Erythroblast (primary cell): ENCODE measurements at regions not wholly inside any gene's neighbourhood (a gene's known extent, or its start where the extent isn't known, plus 50 kb on each side); places are given as distances from the start of the nearest gene placed in this dataset.

ENCODE experiments used
- GATA1 ChIP-seq: IDR thresholded peaks from 2 replicates; pipeline ENCODE4 v1.6.1; 2011; ENCODE audit warnings: low read depth, mild to moderate bottlenecking, control low read depth, low read length, moderate library complexity
- POLR2A ChIP-seq: IDR thresholded peaks from 2 replicates; pipeline ENCODE4 v1.6.1; 2011; ENCODE audit warnings: mild to moderate bottlenecking, low read length

GRCh38 chr7:52799817-52800216, 235.6 kb upstream of the POM121L12 start:
- TF ChIP-seq POLR2A (no peak), GATA1 (no peak)
